ENCODE measurements at regions not wholly inside any gene's neighbourhood (a gene's known extent, or its start where the extent isn't known, plus 50 kb on each side); places are given as distances from the start of the nearest gene placed in this dataset.

DNA sequence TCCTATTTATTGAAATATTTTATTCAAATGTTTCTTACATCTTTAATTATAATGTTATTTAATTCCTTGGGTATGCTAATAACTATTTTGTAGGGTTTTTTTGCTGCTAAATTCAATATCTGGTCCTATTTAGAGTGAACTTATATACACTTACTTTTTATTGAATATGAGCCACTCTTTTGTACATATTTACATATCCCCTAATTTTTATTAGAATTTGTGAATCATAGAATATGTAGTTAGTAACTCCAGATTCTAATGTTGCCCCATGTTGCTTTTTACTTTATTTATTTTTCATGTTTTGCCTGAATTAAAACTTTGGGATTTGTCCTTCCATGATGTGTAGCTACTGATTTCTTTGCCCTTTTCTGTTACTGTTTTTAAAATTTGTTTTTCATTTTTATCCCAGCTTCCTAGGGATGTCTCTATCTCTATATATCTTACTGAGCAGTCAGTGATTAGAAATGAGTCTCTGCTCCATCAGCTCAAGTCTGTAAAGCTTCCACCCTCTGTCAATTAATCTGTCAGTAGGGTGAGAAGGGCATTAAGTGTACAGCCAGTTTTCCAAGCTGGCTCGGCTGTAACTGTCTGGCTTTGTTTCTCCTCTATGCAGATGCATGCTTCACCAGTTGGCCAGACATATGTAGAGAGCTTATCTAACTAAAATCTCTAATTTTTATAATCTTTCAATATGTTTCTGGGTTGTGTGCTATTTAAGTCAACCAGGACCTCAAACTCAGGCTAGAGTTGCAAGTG, 256.9 kb downstream of the CDH19 start:
- no peaks in the 10 kb centered on the region for H3K36me3 Mint-ChIP-seq
- H3K4me1 Mint-ChIP-seq (ENCODE audit: unreplicated experiment): no peaks in the 10 kb centered on the region
- DNase-seq (ENCODE audit: extremely low spot score, unreplicated experiment): no peak
- no peaks in the 10 kb centered on the region for H3K27me3 Mint-ChIP-seq
- TF ChIP-seq CTCF (conservative IDR thresholded peaks at IDR 0.05): no peak
- no peak overlapping the region for H3K4me3 Mint-ChIP-seq
- no peak overlapping the region for H3K27ac Mint-ChIP-seq
- H3K9me3 Mint-ChIP-seq: no peaks in the 10 kb centered on the region

DNA sequence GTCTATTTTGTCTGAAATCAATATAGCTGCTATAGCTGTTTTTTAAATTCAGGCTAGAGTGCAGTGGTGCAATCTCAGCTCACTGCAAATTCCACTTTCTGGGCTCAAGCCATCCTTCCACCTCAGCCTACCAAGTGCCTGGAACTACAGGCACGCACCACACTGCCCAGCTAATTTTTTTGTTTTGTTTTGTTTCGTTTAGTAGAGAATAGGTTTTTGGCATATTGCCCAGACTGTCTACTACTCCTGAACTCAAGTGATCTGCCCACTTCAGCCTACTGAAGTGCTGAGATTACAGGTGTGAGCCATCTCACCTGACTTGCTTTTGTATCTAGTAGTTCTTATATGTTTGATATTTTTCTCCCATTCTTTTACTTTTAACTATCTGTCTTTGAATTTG, 259.7 kb downstream of the CDH19 start:
- DNase-seq (ENCODE audit: extremely low spot score, unreplicated experiment): no peak
- TF ChIP-seq CTCF (conservative IDR thresholded peaks at IDR 0.05): no peak
- H3K4me1 Mint-ChIP-seq (ENCODE audit: unreplicated experiment): no peaks in the 10 kb centered on the region
- H3K27ac Mint-ChIP-seq: no peak overlapping the region
- H3K4me3 Mint-ChIP-seq: no peak overlapping the region
- H3K9me3 Mint-ChIP-seq: no peaks in the 10 kb centered on the region
- no peaks in the 10 kb centered on the region for H3K27me3 Mint-ChIP-seq
- H3K36me3 Mint-ChIP-seq: no peaks in the 10 kb centered on the region

DNA sequence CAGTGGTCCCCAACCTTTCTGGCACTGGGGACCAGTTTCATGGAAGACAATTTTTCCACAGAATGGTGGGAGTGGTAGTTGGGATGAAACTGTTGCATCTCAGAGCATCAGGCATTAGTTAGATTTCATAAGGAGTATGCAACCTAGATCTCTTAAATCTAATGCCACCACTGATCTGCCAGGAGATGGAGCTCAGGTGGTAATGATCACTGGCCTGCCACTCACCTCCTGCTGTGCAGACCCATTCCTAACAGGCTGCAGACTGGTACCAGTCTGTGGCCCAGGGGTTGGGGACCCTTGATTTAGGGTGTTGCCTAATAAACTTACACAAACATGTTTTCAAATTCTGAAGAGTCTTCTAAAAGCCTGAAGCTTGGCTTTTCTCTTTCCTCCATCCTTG, 261.3 kb downstream of the CDH19 start:
- Mint-ChIP-seq H3K27me3 (no peaks in the 10 kb centered on the region), H3K9me3 (no peaks in the 10 kb centered on the region), H3K27ac (no peak overlapping the region), H3K36me3 (no peaks in the 10 kb centered on the region), H3K4me3 (no peak overlapping the region), H3K4me1 (ENCODE audit: unreplicated experiment) (no peaks in the 10 kb centered on the region)
- TF ChIP-seq CTCF (conservative IDR thresholded peaks at IDR 0.05): no peak
- DNase-seq (ENCODE audit: extremely low spot score, unreplicated experiment): no peak

GRCh38 chr18:66334534-66334933, 269.4 kb downstream of the CDH19 start:
- Mint-ChIP-seq H3K4me3 (no peak overlapping the region), H3K36me3 (no peaks in the 10 kb centered on the region), H3K27me3 (no peaks in the 10 kb centered on the region), H3K27ac (no peak overlapping the region), H3K9me3 (no peaks in the 10 kb centered on the region), H3K4me1 (ENCODE audit: unreplicated experiment) (no peaks in the 10 kb centered on the region)
- DNase-seq (ENCODE audit: extremely low spot score, unreplicated experiment): no peak
- TF ChIP-seq CTCF (conservative IDR thresholded peaks at IDR 0.05): no peak

DNA sequence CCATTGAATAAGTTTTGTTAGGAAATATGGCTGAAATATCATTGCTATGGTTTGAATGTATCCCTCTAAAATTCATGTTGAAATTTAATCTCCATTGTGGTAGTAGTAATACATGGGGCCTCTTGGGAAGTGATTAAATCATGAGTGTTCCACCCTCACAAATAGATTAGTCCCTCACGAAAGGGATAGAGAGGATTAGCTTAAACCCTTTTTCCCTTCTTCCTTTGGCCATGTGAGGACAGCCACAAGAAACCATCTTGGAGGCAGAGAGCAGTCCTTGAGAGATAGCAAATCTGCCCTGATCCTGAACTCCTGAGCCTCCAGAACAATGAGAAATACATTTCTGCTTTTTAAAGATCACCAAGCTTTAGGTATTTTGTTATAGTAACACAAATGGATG, 274.2 kb downstream of the CDH19 start:
- no peak overlapping the region for H3K27ac Mint-ChIP-seq

More for the DNA sequence above, 274.2 kb downstream of the CDH19 start:
- Mint-ChIP-seq H3K4me3 (no peak overlapping the region), H3K36me3 (no peaks in the 10 kb centered on the region), H3K4me1 (ENCODE audit: unreplicated experiment) (no peaks in the 10 kb centered on the region), H3K9me3 (no peaks in the 10 kb centered on the region), H3K27me3 (peaks cover 3% of the 10 kb centered on the region)
- no peak for DNase-seq (ENCODE audit: extremely low spot score, unreplicated experiment)
- no peak for TF ChIP-seq CTCF (conservative IDR thresholded peaks at IDR 0.05)

Data from type B pancreatic cell (in vitro differentiated cells).